Body of pancreas (tissue), 4 donors: ENCODE measurements at regions not wholly inside any gene's neighbourhood (a gene's known extent, or its start where the extent isn't known, plus 50 kb on each side); places are given as distances from the start of the nearest gene placed in this dataset.
A peak's percentile ranks its signal among the peaks of the same experiment; 100 is the strongest.

Experiments used
- ATAC-seq: fragments of 150-250 bp; one replicate; pipeline ENCODE4 v1.9.1; 2016
- DNase-seq, 4 donors: peaks; one replicate each; pipeline ENCODE4 v3.0.0-alpha.2; 2019
- H3K27ac ChIP-seq, 4 donors: fragments of 200-600 bp; sonication (generic); 1 replicate in 3 of 4; 2 replicates in 1 of 4; pipeline versions ENCODE4 v1.5.1 to v1.6.1; 2016 to 2019; ENCODE audit warnings: mild to moderate bottlenecking in 1 of 4, mixed read lengths in 1 of 4, moderate library complexity in 1 of 4
- H3K27me3 ChIP-seq, 2 donors: fragments of 200-600 bp; sonication (generic); one replicate each; pipeline ENCODE4 v1.6.0; 2016; ENCODE audit warnings: mild to moderate bottlenecking in 1 of 2
- H3K36me3 ChIP-seq, 2 donors: fragments of 200-600 bp; sonication (generic); replicated peaks in 1 of 2; 2 replicates each; pipeline ENCODE4 v1.5.1; 2016; ENCODE audit warnings: low read depth in 2 of 2; ENCODE audit not compliant: insufficient read depth in 1 of 2
- H3K4me1 ChIP-seq: fragments of 200-600 bp; sonication (generic); one replicate; pipeline ENCODE4 v1.6.0; 2016
- H3K4me3 ChIP-seq, 2 donors: fragments of 200-600 bp; sonication (generic); 1 replicate in 1 of 2; 2 replicates in 1 of 2; pipeline ENCODE4 v1.5.1; 2016 to 2019
- H3K9me3 ChIP-seq, 3 donors: fragments of 200-600 bp; sonication (generic); 1 replicate in 2 of 3; 2 replicates in 1 of 3; pipeline ENCODE4 v1.5.1; 2016
- POLR2A ChIP-seq, 3 donors: fragments of 450-650 bp; IDR thresholded peaks; one replicate each; pipeline ENCODE4 v1.6.1; 2016; ENCODE audit warnings: antibody characterized with exemption in 3 of 3, mild to moderate bottlenecking in 2 of 3
- WGBS, 2 donors: methylation state at CpG; one replicate each; pipeline ENCODE4 v1.1.5; 2017; 5-methylcytosine and 5-hydroxymethylcytosine counted together
- intact Hi-C: fragments of 100-400 bp; cut with DNase I; formaldehyde crosslinking; loops from one replicate; pipeline ENCODE4 v1.15.1; 2023
- TF ChIP-seq, protein P1 (sequence below), 7 experiments: fragments of 450-650 bp in 4 of 7; fragments of 200-600 bp in 3 of 7; sonication (generic) in 3 of 7; IDR thresholded peaks; one replicate each; pipeline ENCODE4 v1.5.1; 2016 to 2019; ENCODE audit warnings: antibody characterized with exemption in 7 of 7

DNA sequence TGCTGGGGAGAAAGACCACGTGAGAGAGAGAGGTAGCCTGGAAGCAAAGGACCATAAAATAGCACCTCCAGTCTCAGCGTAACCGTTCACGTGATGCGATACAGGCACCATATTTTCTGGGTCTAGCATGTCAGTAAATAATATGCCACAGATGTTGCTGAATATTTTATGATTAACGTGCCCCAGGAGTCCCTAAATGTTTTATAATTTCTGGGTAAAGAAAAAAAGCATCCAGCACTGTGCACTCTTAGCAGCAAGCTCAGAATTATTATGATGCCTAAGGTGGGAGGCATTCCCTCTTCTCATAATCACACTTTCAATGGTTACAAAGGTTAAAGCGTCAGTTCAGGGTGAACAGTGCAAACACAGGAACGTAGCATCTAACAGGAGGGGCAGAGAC lies 121.8 kb downstream of the CAVIN4 start:
- Histone ChIP-seq H3K27ac (no peak overlapping the region), H3K27me3 (no peaks in the 10 kb centered on the region), H3K36me3 (no peaks in the 10 kb centered on the region), H3K9me3 (no peaks in the 10 kb centered on the region), H3K4me3 (no peak overlapping the region), H3K4me1 (peaks cover 13% of the 10 kb centered on the region)
- WGBS, 2 donors, result 68 to 71% methylated on average over 8 of the region's 8 CpGs
- TF ChIP-seq, protein P1, sequence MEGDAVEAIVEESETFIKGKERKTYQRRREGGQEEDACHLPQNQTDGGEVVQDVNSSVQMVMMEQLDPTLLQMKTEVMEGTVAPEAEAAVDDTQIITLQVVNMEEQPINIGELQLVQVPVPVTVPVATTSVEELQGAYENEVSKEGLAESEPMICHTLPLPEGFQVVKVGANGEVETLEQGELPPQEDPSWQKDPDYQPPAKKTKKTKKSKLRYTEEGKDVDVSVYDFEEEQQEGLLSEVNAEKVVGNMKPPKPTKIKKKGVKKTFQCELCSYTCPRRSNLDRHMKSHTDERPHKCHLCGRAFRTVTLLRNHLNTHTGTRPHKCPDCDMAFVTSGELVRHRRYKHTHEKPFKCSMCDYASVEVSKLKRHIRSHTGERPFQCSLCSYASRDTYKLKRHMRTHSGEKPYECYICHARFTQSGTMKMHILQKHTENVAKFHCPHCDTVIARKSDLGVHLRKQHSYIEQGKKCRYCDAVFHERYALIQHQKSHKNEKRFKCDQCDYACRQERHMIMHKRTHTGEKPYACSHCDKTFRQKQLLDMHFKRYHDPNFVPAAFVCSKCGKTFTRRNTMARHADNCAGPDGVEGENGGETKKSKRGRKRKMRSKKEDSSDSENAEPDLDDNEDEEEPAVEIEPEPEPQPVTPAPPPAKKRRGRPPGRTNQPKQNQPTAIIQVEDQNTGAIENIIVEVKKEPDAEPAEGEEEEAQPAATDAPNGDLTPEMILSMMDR (IDR thresholded peaks at IDR 0.05), result no peak
- no peak for ATAC-seq
- no peak for DNase-seq
- intact Hi-C loops, result no loop called here

DNA sequence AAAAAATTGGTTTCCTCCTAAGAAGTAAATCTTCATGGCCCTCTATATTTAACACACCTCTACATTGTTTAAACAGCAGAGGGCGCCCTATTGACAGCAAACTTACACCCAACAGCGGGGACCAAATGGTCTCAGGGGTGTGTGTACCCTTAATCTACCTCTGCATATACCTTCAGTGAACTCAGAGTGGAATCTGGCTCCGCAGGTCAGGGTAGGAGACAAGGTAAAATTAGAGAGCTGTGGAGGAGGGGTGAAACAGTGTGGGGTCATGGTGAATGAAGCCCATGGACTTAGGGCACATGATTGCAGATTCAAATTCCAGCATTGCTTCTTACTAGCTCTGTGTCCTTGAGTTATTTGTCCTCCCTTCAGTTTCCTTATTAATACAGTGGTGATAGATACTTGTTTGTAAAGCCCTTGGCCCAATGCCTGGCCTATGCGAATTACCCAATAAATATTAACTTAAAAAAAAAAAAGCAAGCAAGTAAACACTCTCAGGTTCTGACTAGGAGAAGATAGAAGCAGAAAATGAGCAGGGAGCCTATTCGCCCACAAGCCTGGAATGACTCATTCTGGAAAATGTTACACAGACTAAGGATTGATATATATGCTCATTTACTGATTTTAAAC lies 122.9 kb downstream of the CAVIN4 start:
- TF ChIP-seq POLR2A (IDR thresholded peaks at IDR 0.05), result no peak
- TF ChIP-seq, protein P1 (IDR thresholded peaks at IDR 0.05), result peak; percentile 31 to 55 (median 43)
- no peak overlapping the region for H3K4me3 ChIP-seq
- H3K4me1 ChIP-seq, result peaks cover 13% of the 10 kb centered on the region
- no peaks in the 10 kb centered on the region for H3K36me3 ChIP-seq
- peak; percentile 22 to 65 (median 50) for DNase-seq
- intact Hi-C loops, result no loop called here
- H3K27me3 ChIP-seq, result no peaks in the 10 kb centered on the region
- 6 to 7% methylated on average over 5 of the region's 5 CpGs for WGBS, 2 donors
- H3K27ac ChIP-seq, result peak overlapping the region in 1 of 4 donors; percentile 34
- ATAC-seq, result peak; percentile 76
- no peaks in the 10 kb centered on the region for H3K9me3 ChIP-seq

DNA sequence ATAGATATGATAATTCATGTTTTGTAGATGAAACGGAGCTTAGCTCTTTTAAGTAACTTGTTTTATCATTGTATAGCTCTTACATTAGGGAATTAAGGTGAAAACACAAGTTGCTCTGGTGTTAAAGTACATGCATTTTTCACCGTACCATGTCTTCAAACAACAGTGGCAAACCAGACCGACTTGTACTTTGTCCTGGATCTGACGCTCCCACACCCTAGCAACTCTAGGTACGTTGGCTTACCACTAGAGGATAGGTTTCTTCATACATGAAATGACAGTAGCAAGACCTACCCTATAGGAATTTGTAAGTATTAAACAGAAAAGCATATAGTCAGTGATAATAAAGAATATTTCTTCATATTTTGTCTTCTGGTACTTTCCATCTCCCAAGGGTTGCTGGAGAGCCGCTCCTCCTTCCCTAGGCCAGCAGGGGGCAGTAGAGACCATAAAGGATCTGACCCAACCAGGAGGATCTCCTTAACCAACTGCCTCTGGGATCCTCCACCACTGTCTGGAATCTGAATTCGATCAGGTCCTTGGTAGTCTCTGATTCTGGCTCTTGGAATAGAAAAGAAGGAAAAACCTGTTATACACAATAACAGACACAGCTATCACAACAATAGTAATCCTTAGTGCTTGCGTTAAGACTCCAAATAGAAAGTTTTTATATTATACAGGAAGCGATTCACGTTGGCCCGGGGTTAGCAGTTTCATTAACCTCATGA lies 136.7 kb downstream of the CAVIN4 start:
- Histone ChIP-seq H3K4me1 (no peaks in the 10 kb centered on the region), H3K4me3 (no peak overlapping the region), H3K27ac (no peak overlapping the region), H3K36me3 (no peaks in the 10 kb centered on the region), H3K9me3 (no peaks in the 10 kb centered on the region), H3K27me3 (no peaks in the 10 kb centered on the region)
- intact Hi-C loops, result loop anchor here (5.0 kb wide), 1 partner anchor 593 kb away; no protein-coding TSS in a partner anchor
- TF ChIP-seq, protein P1 (IDR thresholded peaks at IDR 0.05), result peak; percentile 65 to 91 (median 73)
- no peak for TF ChIP-seq POLR2A (IDR thresholded peaks at IDR 0.05)
- DNase-seq, result peak; percentile 65 to 71 (median 69)
- peak; percentile 69 for ATAC-seq
- 56 to 63% methylated on average over 11 of the region's 11 CpGs for WGBS, 2 donors

DNA sequence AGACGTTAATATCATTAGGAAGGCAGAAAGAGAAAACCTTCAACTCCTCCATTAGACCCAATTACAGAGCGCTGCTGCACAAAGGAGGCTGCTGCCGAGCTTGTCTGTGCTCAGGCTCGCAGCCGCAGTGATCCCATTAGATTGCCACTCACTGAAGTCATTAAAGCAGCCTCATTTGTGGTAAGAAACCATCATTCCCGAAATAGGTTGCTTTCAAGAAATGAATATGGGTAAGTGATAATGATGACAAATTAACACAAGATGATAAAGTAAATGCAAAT lies 137.2 kb downstream of the CAVIN4 start:
- H3K36me3 ChIP-seq, result no peaks in the 10 kb centered on the region
- no peak for ATAC-seq
- no peak for TF ChIP-seq POLR2A (IDR thresholded peaks at IDR 0.05)
- TF ChIP-seq, protein P1 (IDR thresholded peaks at IDR 0.05), result no peak
- H3K27me3 ChIP-seq, result no peaks in the 10 kb centered on the region
- no peak for DNase-seq
- no peak overlapping the region for H3K4me3 ChIP-seq
- H3K27ac ChIP-seq, result no peak overlapping the region
- H3K9me3 ChIP-seq, result no peaks in the 10 kb centered on the region
- H3K4me1 ChIP-seq, result no peaks in the 10 kb centered on the region
- WGBS, 2 donors, result 64 to 66% methylated on average over 6 of the region's 6 CpGs
- intact Hi-C loops, result no loop called here

DNA sequence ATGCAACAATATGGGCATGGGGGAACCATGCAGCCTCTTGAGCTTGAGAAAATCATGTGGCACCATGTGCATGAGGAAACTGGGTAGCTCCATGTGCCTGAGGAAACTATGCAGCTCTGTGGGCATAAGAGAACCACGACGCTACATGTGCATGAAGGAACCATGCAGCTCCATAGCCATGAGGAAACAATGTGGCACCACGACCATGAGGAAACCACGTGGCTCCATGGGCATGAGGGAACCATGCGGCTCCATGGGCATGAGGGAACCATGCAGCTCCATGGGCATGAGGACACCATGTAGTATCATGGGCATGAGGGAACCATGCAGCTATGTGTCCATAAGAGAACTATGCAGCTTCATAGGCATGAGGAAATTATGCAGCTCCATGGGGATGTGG lies 140.8 kb downstream of the CAVIN4 start:
- ATAC-seq (no peak), DNase-seq (no peak)
- intact Hi-C loops, result no loop called here
- Histone ChIP-seq H3K4me1 (no peaks in the 10 kb centered on the region), H3K27ac (no peak overlapping the region), H3K36me3 (no peaks in the 10 kb centered on the region), H3K9me3 (no peaks in the 10 kb centered on the region), H3K27me3 (no peaks in the 10 kb centered on the region), H3K4me3 (no peak overlapping the region)
- WGBS, 2 donors, result 47 to 82% methylated on average over 5 of the region's 5 CpGs
- TF ChIP-seq, protein P1 (IDR thresholded peaks at IDR 0.05), result no peak
- no peak for TF ChIP-seq POLR2A (IDR thresholded peaks at IDR 0.05)
